H1 (cell line): ENCODE measurements at regions not wholly inside any gene's neighbourhood (a gene's known extent, or its start where the extent isn't known, plus 50 kb on each side); places are given as distances from the start of the nearest gene placed in this dataset.

Source experiments
- CTCF ChIA-PET: fragments of 300-600 bp; sonication (Branson Sonifier 250); formaldehyde crosslinking; loops from one replicate; lab custom pipeline; 2021; ENCODE audit not compliant: partially characterized antibody; lab: Charles Lee
- POLR2A ChIA-PET: fragments of 300-600 bp; sonication (Branson Sonifier 250); formaldehyde crosslinking; loops from one replicate; lab custom pipeline; 2021; ENCODE audit warnings: inconsistent platforms; ENCODE audit not compliant: partially characterized antibody; lab: Charles Lee
- DNase-seq, 2 experiments: peaks; one replicate each; pipeline versions ENCODE4 v3.0.0 to v3.0.0-alpha.2; 2010 to 2022; ENCODE audit warnings: low spot score in 2 of 2, low read depth in 1 of 2, mixed read lengths in 1 of 2
- FAIRE-seq: peaks from 2 replicates; lab custom pipeline; 2011; peaks lifted over from hg19 to GRCh38; lab: Jason Lieb, UNC
- H2AFZ ChIP-seq: 2 replicates; pipeline ENCODE4 v1.8.1; 2012; ENCODE audit warnings: low read length, inconsistent platforms
- H2AK5ac ChIP-seq: 2 replicates; pipeline ENCODE4 v1.6.1; 2013; ENCODE audit warnings: low read depth, low read length
- H2BK120ac ChIP-seq: replicated peaks from 2 replicates; pipeline ENCODE3; 2013; ENCODE audit warnings: low read depth, low read length, inconsistent platforms
- H2BK12ac ChIP-seq: 2 replicates; pipeline ENCODE4 v1.6.1; 2013; ENCODE audit warnings: low read depth, low read length
- H2BK15ac ChIP-seq: 2 replicates; pipeline ENCODE4 v1.6.1; 2013; ENCODE audit warnings: low read length
- H2BK20ac ChIP-seq: 2 replicates; pipeline ENCODE4 v1.6.1; 2013; ENCODE audit warnings: low read length
- H2BK5ac ChIP-seq: 2 replicates; pipeline ENCODE4 v1.6.1; 2013; ENCODE audit warnings: low read depth, low read length
- H3K14ac ChIP-seq: 2 replicates; pipeline ENCODE4 v1.6.1; 2013; ENCODE audit warnings: inconsistent platforms; ENCODE audit not compliant: insufficient read length
- H3K18ac ChIP-seq: 2 replicates; pipeline ENCODE4 v1.6.1; 2013; ENCODE audit warnings: low read length; ENCODE audit errors: extremely low read depth
- H3K23ac ChIP-seq: 2 replicates; pipeline ENCODE4 v1.6.1; 2013; ENCODE audit warnings: inconsistent platforms; ENCODE audit not compliant: insufficient read length
- H3K23me2 ChIP-seq: 2 replicates; pipeline ENCODE4 v1.6.1; 2013; ENCODE audit warnings: low read depth, low read length
- H3K27ac ChIP-seq: 2 replicates; pipeline ENCODE4 v1.6.1; 2011; ENCODE audit warnings: low read depth, low read length, inconsistent platforms
- H3K27me3 ChIP-seq, 4 experiments: replicated peaks in 1 of 4; 1 replicate in 1 of 4; 2 replicates in 3 of 4; pipeline versions ENCODE4 v1.6.1 to v1.8.1; 2011 to 2013; ENCODE audit warnings: low read length in 3 of 4, mild to moderate bottlenecking in 3 of 4, inconsistent platforms in 2 of 4, mixed read lengths in 2 of 4, moderate library complexity in 1 of 4; ENCODE audit not compliant: control insufficient read depth in 3 of 4, insufficient read depth in 3 of 4; ENCODE audit errors: extremely low read depth in 1 of 4
- H3K36me3 ChIP-seq, 4 experiments: 2 replicates each; pipeline versions ENCODE4 v1.6.1 to v1.8.1; 2011 to 2013; ENCODE audit warnings: mild to moderate bottlenecking in 4 of 4, low read length in 3 of 4, moderate library complexity in 2 of 4, control low read depth in 1 of 4, inconsistent platforms in 1 of 4; ENCODE audit not compliant: insufficient read depth in 4 of 4, control insufficient read depth in 2 of 4
- H3K4ac ChIP-seq: replicated peaks from 2 replicates; pipeline ENCODE3; 2013; ENCODE audit warnings: low read length, low read depth, mixed read lengths, inconsistent platforms; ENCODE audit not compliant: insufficient read length
- H3K4me1 ChIP-seq, 4 experiments: replicated peaks in 1 of 4; 1 replicate in 1 of 4; 2 replicates in 3 of 4; pipeline versions ENCODE4 v1.6.1 to v1.8.1; 2011 to 2013; ENCODE audit warnings: low read length in 3 of 4, inconsistent platforms in 2 of 4, mixed read lengths in 1 of 4; ENCODE audit not compliant: insufficient read depth in 4 of 4, control insufficient read depth in 3 of 4
- H3K4me2 ChIP-seq, 2 experiments: 2 replicates each; pipeline versions ENCODE4 v1.6.1 to v1.8.1; 2011 to 2013; ENCODE audit warnings: low read depth in 2 of 2, low read length in 2 of 2, control low read depth in 1 of 2, inconsistent platforms in 1 of 2, mild to moderate bottlenecking in 1 of 2; ENCODE audit not compliant: insufficient read depth in 1 of 2
- H3K4me3 ChIP-seq, 4 experiments: fragments of 200-600, 300-600 bp in 1 of 4; sonication (generic), shearing (Covaris generic), sonication (Bioruptor Twin) in 1 of 4; 2 replicates each; pipeline versions ENCODE4 v1.5.1 to v1.8.1; 2011 to 2016; ENCODE audit warnings: low read length in 4 of 4, low read depth in 3 of 4, control low read depth in 2 of 4, inconsistent platforms in 2 of 4, mild to moderate bottlenecking in 2 of 4, mixed read lengths in 1 of 4, moderate library complexity in 1 of 4; ENCODE audit not compliant: insufficient read depth in 2 of 4; ENCODE audit errors: extremely low read depth in 1 of 4
- H3K56ac ChIP-seq: replicated peaks from 2 replicates; pipeline ENCODE3; 2013; ENCODE audit warnings: low read depth, mild to moderate bottlenecking, mixed read lengths, low read length, inconsistent platforms; ENCODE audit not compliant: insufficient read length
- H3K79me1 ChIP-seq: 2 replicates; pipeline ENCODE4 v1.6.1; 2013; ENCODE audit warnings: low read depth, low read length, control low read depth
- H3K79me2 ChIP-seq, 2 experiments: 2 replicates each; pipeline versions ENCODE4 v1.6.1 to v1.8.1; 2012 to 2013; ENCODE audit warnings: low read length in 2 of 2, mild to moderate bottlenecking in 2 of 2, inconsistent platforms in 1 of 2; ENCODE audit not compliant: insufficient read depth in 2 of 2, control insufficient read depth in 1 of 2
- H3K9ac ChIP-seq, 4 experiments: replicated peaks in 1 of 4; 1 replicate in 1 of 4; 2 replicates in 3 of 4; pipeline versions ENCODE4 v1.6.1 to v1.8.1; 2011 to 2013; ENCODE audit warnings: low read depth in 3 of 4, low read length in 3 of 4, control low read depth in 2 of 4, mild to moderate bottlenecking in 2 of 4, moderate library complexity in 2 of 4, inconsistent platforms in 1 of 4; ENCODE audit errors: extremely low read depth in 1 of 4
- H3K9me3 ChIP-seq, 2 experiments: 2 replicates each; pipeline versions ENCODE4 v1.6.1 to v1.8.1; 2012 to 2013; ENCODE audit warnings: mild to moderate bottlenecking in 2 of 2, moderate library complexity in 2 of 2, control low read depth in 1 of 2, inconsistent platforms in 1 of 2, low read depth in 1 of 2, low read length in 1 of 2, mixed read lengths in 1 of 2; ENCODE audit not compliant: insufficient read depth in 2 of 2
- H4K20me1 ChIP-seq, 2 experiments: replicated peaks in 1 of 2; 2 replicates each; pipeline versions ENCODE3 to v1.8.1; 2011 to 2013; ENCODE audit warnings: inconsistent platforms in 2 of 2, low read length in 2 of 2, mild to moderate bottlenecking in 1 of 2; ENCODE audit not compliant: insufficient read depth in 2 of 2, control insufficient read depth in 1 of 2
- H4K5ac ChIP-seq: 2 replicates; pipeline ENCODE4 v1.6.1; 2013; ENCODE audit warnings: low read length, low read depth, mixed read lengths, inconsistent platforms; ENCODE audit not compliant: insufficient read length
- H4K8ac ChIP-seq: 2 replicates; pipeline ENCODE4 v1.8.0; 2013; ENCODE audit warnings: mild to moderate bottlenecking, moderate library complexity, low read length, inconsistent platforms; ENCODE audit not compliant: insufficient read depth; ENCODE audit errors: extremely low read depth
- H4K91ac ChIP-seq: replicated peaks from 2 replicates; pipeline ENCODE3; 2013; ENCODE audit warnings: low read length, mixed read lengths, inconsistent platforms; ENCODE audit not compliant: insufficient read length
- SIX5 ChIP-seq: IDR thresholded peaks from 2 replicates; pipeline ENCODE4 v1.6.1; 2011; ENCODE audit warnings: mild to moderate bottlenecking, low read depth, low read length
- USF2 ChIP-seq: IDR thresholded peaks from 2 replicates; pipeline ENCODE4 v1.6.1; 2011; ENCODE audit warnings: low read length, improper control_type of control experiment
- WGBS, 2 experiments: shearing (Covaris generic) in 1 of 2; methylation state at CpG; one replicate each; pipeline versions ENCODE4 v1.1.6 to v1.1.7; 2013 to 2015; ENCODE audit warnings: low lambda C conversion rate in 2 of 2, mixed read lengths in 2 of 2, inconsistent platforms in 1 of 2, low coverage in 1 of 2, missing lambda C conversion rate in 1 of 2; ENCODE audit not compliant: insufficient replicate concordance in 2 of 2, insufficient coverage in 1 of 2, insufficient read length in 1 of 2; ENCODE audit errors: extremely low coverage in 1 of 2, missing lambda C conversion rate in 1 of 2; 5-methylcytosine and 5-hydroxymethylcytosine counted together

GRCh38 chr11:38814670-38815069 is 2216.6 kb upstream of the RAG2 start:
- H3K9ac ChIP-seq: no peak overlapping the region
- no peak overlapping the region for H4K91ac ChIP-seq
- no peak overlapping the region for H3K14ac ChIP-seq
- no peaks in the 10 kb centered on the region for H3K4me1 ChIP-seq
- H2AK5ac ChIP-seq: no peak overlapping the region
- H2BK15ac ChIP-seq: no peak overlapping the region
- H3K79me1 ChIP-seq: no peaks in the 10 kb centered on the region
- no peaks in the 10 kb centered on the region for H3K36me3 ChIP-seq
- H3K23ac ChIP-seq: no peak overlapping the region
- H4K8ac ChIP-seq: no peak overlapping the region
- no peak overlapping the region for H3K4me3 ChIP-seq
- H4K5ac ChIP-seq: no peak overlapping the region
- H2BK12ac ChIP-seq: no peak overlapping the region
- no peak overlapping the region for H3K4me2 ChIP-seq
- CTCF ChIA-PET: no interaction called here
- WGBS, 2 experiments: 94% methylated on average over 4 of the region's 4 CpGs; no CpG with 5 or more reads in 1 of the 2 experiments
- H3K27ac ChIP-seq: no peak overlapping the region
- no peak overlapping the region for H3K18ac ChIP-seq
- no peaks in the 10 kb centered on the region for H3K27me3 ChIP-seq
- H4K20me1 ChIP-seq: no peaks in the 10 kb centered on the region
- no peak overlapping the region for H2BK120ac ChIP-seq
- POLR2A ChIA-PET: no interaction called here
- H3K23me2 ChIP-seq: no peaks in the 10 kb centered on the region
- no peak overlapping the region for H2BK20ac ChIP-seq
- H2BK5ac ChIP-seq: no peak overlapping the region
- H2AFZ ChIP-seq: no peak overlapping the region
- DNase-seq: no peak
- no peak for TF ChIP-seq USF2
- no peak for TF ChIP-seq SIX5
- TF ChIP-seq, all 59 proteins: peak for 0
- no peak overlapping the region for H3K4ac ChIP-seq
- FAIRE-seq: no peak
- no peak overlapping the region for H3K56ac ChIP-seq
- H3K79me2 ChIP-seq: no peaks in the 10 kb centered on the region
- peaks cover 0 to 4% of the 10 kb centered on the region in 2 experiments; a peak in 2 of 4 replicates for H3K9me3 ChIP-seq
